T-helper 1 cell treated with Interleukin-12 subunit alpha and Interleukin-12 subunit beta and Interleukin-4 antibody, amounts not matched to agents 30 μg/mL and 1 μg/mL, for 36 hours (primary cell): ENCODE measurements at regions not wholly inside any gene's neighbourhood (a gene's known extent, or its start where the extent isn't known, plus 50 kb on each side); places are given as distances from the start of the nearest gene placed in this dataset.
"Not testable (repeated sequence)": the region's sequence is repeated elsewhere in the genome, so short reads cannot be mapped to it uniquely, and the experiment has no call there.

Experiments used
- H3K27ac Mint-ChIP-seq: one replicate; pipeline ENCODE4 v1.8.0; 2021; ENCODE audit warnings: mild to moderate bottlenecking, mixed read lengths
- H3K27me3 Mint-ChIP-seq: one replicate; pipeline ENCODE4 v1.8.0; 2021; ENCODE audit warnings: low read depth, mixed read lengths
- H3K36me3 Mint-ChIP-seq: one replicate; pipeline ENCODE4 v1.8.0; 2021; ENCODE audit warnings: low read depth, mixed read lengths
- H3K4me1 Mint-ChIP-seq: one replicate; pipeline ENCODE4 v1.8.0; 2021; ENCODE audit warnings: low read depth, mixed read lengths
- H3K4me3 Mint-ChIP-seq: one replicate; pipeline ENCODE4 v1.8.0; 2021; ENCODE audit warnings: mild to moderate bottlenecking, moderate library complexity, mixed read lengths
- H3K9me3 Mint-ChIP-seq: one replicate; pipeline ENCODE4 v1.8.0; 2021; ENCODE audit warnings: mixed read lengths

DNA sequence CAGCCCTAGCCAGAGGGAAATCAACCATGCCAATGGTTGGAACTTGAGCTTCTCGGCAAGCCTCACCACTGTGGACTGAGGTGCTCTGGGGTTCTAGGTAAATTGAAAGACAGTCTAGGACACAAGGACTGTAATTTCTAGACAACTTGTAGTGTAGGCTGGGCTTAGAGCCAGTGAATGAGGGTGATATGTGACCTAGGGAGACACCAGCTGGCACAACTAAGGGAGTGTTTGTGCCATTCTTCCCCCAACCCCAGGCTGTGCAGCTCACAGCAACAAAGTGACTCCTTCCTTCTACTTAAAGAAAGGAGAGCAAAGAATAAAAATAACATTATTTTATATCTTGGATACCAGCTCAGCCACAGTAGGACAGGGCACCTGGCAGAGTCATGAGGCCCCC lies 1690.7 kb upstream of the TMEFF2 start:
- Mint-ChIP-seq H3K4me1 (no peaks in the 10 kb centered on the region), H3K36me3 (no peaks in the 10 kb centered on the region), H3K27me3 (no peaks in the 10 kb centered on the region), H3K4me3 (no peak overlapping the region), H3K27ac (no peak overlapping the region), H3K9me3 (peaks cover 6% of the 10 kb centered on the region)

DNA sequence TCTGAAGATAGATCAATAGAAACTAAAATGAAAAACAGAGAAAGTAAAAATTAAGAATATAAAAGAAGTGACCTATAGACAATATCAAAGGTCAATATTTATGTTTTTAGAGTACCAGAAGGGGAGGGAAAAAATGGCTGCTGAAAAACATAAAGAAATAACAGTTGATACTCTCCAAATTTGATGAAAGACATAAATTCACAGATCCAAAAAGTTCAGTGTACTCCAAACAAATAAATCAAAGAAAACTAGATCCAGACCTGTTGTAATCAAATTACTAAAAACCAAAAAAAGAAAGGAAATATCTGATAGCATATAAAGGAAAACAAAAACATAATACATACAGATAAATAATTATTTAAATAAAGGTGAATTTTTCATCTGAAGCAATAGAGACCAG lies 1689.1 kb upstream of the TMEFF2 start:
- no peaks in the 10 kb centered on the region for H3K27me3 Mint-ChIP-seq
- no peaks in the 10 kb centered on the region for H3K36me3 Mint-ChIP-seq
- H3K4me3 Mint-ChIP-seq: no peak overlapping the region
- H3K27ac Mint-ChIP-seq: no peak overlapping the region
- H3K9me3 Mint-ChIP-seq: peaks cover 6% of the 10 kb centered on the region
- H3K4me1 Mint-ChIP-seq: no peaks in the 10 kb centered on the region

DNA sequence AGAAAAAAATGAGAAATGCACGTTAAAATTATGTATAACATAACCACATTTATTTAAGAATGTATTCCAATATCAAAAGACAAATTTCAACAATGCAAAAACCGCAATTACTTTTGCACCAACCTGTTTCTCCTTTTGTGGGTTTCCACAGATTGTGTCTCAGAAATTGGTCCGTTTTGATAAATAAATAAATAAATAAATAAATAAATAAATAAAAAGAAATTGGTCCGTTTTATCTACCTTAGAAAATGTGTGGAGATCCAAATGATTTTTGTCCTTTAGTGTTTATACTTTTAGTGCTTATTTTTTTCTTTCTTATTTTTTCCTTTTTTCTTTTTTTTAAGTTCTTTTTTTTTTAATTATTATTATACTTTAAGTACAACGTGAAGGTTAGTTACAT lies 1682.2 kb upstream of the TMEFF2 start:
- Mint-ChIP-seq H3K27ac (no peak overlapping the region), H3K9me3 (peaks cover 4% of the 10 kb centered on the region), H3K27me3 (no peaks in the 10 kb centered on the region), H3K4me3 (no peak overlapping the region), H3K4me1 (no peaks in the 10 kb centered on the region), H3K36me3 (no peaks in the 10 kb centered on the region)

DNA sequence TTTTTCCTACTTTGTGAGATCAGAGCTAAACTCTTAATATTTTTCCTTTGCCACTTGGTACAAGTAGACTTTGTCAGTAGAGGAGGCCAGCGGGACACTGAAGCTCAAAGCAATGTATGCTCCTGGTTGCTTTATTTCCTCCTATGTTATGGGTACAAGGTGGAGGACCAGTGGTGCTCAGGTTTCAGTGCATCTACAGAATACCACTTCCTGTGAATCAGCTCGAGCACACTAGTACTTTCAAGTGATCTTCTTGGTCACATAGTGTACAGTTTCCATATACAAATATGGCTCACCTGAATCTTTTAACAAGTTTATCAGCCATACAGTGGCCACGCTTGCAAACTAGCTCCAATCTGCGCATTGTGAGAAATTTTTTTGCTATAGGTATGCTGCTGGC lies 1674.8 kb upstream of the TMEFF2 start:
- Mint-ChIP-seq H3K4me1 (no peaks in the 10 kb centered on the region), H3K27me3 (no peaks in the 10 kb centered on the region), H3K27ac (no peak overlapping the region), H3K9me3 (peaks cover 4% of the 10 kb centered on the region), H3K36me3 (no peaks in the 10 kb centered on the region), H3K4me3 (no peak overlapping the region)

DNA sequence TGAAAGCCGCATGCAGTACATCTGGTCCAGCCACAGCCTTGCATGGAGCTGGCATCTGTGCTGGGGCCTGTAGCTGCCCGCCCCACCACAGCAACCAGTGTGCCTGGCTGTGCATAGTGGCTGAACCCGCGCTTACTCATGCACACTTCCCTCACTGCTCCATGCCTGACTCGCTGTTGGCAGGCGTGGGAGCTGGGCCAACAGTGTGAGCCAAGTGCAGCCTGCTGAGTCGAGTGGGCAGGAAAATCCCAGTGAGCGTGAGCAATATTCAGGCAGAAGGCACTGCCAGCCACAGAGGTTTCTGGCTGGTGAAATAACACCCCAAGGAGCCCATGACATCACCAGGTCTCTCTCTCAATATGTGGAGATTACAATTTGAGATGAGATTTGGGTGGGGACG lies 1674.1 kb upstream of the TMEFF2 start:
- peaks cover 4% of the 10 kb centered on the region for H3K9me3 Mint-ChIP-seq
- no peaks in the 10 kb centered on the region for H3K27me3 Mint-ChIP-seq
- no peak overlapping the region for H3K27ac Mint-ChIP-seq
- no peaks in the 10 kb centered on the region for H3K4me1 Mint-ChIP-seq
- no peak overlapping the region for H3K4me3 Mint-ChIP-seq
- no peaks in the 10 kb centered on the region for H3K36me3 Mint-ChIP-seq

DNA sequence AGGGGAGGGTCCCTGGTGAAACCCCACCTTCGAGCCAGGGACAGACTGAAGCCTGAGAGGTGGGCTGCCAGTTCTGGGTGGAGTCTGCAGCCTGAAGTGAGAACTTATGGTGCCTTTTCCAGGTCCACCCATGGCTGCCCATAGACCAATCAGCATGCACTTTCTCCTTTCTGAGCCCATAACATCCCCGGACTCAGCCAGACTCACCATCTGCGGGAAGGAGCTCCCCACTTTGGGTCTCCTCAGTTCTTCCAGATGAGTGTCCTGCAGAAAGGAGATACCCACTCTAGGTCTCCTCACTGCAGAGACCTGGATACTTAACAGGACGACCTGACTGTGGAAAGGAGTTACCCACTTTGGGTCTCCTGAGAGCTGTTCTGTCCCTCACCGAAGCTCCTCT lies 1673.4 kb upstream of the TMEFF2 start:
- Mint-ChIP-seq H3K36me3 (no peaks in the 10 kb centered on the region), H3K9me3 (peaks cover 4% of the 10 kb centered on the region), H3K4me1 (no peaks in the 10 kb centered on the region), H3K4me3 (no peak overlapping the region), H3K27me3 (no peaks in the 10 kb centered on the region), H3K27ac (no peak overlapping the region)

DNA sequence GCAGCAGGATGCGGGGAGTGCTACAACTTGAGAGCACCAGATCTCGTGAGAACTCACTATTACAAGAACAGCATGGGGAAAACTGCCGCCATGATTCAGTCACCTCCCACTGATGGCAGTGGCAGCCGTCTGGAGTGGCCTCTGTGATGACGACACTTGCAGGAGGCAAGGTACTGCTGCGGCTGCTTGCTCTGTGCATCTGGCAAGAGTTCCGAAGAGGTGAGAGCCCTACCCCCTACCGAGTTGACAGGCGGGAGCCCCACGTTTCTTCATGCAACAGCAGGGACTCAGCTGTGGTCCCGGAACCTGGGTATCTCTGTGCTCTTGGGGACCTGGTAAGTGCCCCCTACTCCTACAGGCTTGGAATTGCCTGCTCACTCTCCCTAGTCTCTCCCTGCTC lies 1672.7 kb upstream of the TMEFF2 start:
- Mint-ChIP-seq H3K36me3 (no peaks in the 10 kb centered on the region), H3K27me3 (no peaks in the 10 kb centered on the region), H3K9me3 (peaks cover 4% of the 10 kb centered on the region), H3K27ac (no peak overlapping the region), H3K4me1 (no peaks in the 10 kb centered on the region), H3K4me3 (no peak overlapping the region)

DNA sequence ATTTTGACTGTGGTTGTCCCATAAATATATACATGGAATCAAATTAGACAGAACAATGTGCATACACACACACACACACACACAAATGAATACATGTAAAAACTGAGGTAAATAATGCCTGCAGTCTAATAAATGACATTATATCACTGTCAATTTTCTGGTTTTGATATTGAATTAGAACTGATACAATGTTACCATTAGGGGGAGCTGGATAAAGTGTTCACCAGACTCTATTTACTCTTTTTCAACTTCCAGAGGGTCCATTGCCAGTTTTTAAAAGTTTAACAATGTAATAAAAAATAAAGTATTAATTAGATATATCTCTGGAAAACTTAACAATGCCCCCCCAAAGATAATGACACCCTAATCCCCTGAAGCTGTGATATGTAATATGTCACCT lies 1666.8 kb upstream of the TMEFF2 start:
- no peaks in the 10 kb centered on the region for H3K9me3 Mint-ChIP-seq
- no peak overlapping the region for H3K4me3 Mint-ChIP-seq
- H3K36me3 Mint-ChIP-seq: no peaks in the 10 kb centered on the region
- H3K27me3 Mint-ChIP-seq: no peaks in the 10 kb centered on the region
- no peak overlapping the region for H3K27ac Mint-ChIP-seq
- no peaks in the 10 kb centered on the region for H3K4me1 Mint-ChIP-seq

DNA sequence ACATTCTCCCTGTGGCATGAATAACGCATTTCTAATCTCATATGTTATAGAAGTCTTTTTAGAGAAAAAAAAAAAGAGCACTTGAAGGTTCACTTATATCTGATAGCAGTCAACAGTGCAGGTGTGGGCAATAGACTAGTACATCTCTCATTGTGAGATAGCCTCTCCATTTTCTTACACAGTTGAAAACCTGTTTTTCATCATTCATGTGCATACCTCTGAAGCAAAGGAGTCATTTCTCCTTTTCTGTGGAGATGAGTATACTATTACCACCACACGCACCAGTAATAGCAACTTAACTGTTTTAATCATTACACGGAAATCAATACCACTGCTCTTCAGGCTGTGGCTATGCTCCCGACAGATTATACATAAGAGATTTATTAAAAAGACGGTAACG lies 1653.3 kb upstream of the TMEFF2 start:
- Mint-ChIP-seq H3K4me1 (no peaks in the 10 kb centered on the region), H3K27ac (no peak overlapping the region), H3K36me3 (no peaks in the 10 kb centered on the region), H3K27me3 (no peaks in the 10 kb centered on the region), H3K4me3 (no peak overlapping the region), H3K9me3 (no peaks in the 10 kb centered on the region)

DNA sequence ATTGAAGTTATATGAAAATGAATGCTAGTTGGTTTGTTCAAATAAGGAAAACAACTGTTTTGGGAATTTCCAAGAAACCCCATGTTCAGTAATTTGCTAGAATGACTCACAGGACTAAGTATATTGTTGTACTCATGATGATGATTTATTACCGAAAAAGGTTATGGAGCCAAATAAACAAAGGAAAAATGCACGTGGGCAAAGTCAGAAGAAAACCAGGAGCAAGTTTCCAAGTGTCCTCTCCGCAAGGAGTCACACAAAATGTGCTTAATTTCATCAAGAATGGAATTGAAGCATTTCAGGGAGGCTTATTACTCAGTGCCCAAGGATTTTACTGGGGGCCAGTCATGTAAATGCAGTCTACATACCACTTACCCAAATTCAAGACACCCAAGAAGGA lies 1652.4 kb upstream of the TMEFF2 start:
- H3K9me3 Mint-ChIP-seq: no peaks in the 10 kb centered on the region
- H3K4me3 Mint-ChIP-seq: no peak overlapping the region
- no peak overlapping the region for H3K27ac Mint-ChIP-seq
- no peaks in the 10 kb centered on the region for H3K4me1 Mint-ChIP-seq
- H3K27me3 Mint-ChIP-seq: no peaks in the 10 kb centered on the region
- no peaks in the 10 kb centered on the region for H3K36me3 Mint-ChIP-seq

DNA sequence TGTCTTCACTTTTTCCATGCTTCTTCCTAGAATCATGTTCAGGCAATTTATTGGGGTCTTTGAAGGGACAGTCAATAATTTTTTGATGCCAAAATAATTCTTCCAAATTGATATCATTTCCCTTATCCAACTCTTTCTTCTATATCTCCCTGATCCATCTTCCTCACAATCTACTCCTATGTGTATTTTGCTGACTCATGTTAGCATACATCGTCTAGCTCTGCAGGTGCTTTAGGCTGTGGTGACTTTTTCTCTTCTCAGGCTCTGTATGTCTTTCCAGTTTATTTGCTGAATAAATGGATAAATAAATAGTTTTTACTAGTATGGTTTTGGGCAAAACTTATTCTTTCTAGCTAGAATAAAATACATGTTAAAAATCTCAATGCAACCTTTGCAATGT lies 1650.9 kb upstream of the TMEFF2 start:
- H3K27me3 Mint-ChIP-seq: no peaks in the 10 kb centered on the region
- no peak overlapping the region for H3K4me3 Mint-ChIP-seq
- no peaks in the 10 kb centered on the region for H3K4me1 Mint-ChIP-seq
- no peaks in the 10 kb centered on the region for H3K9me3 Mint-ChIP-seq
- H3K27ac Mint-ChIP-seq: no peak overlapping the region
- H3K36me3 Mint-ChIP-seq: no peaks in the 10 kb centered on the region

DNA sequence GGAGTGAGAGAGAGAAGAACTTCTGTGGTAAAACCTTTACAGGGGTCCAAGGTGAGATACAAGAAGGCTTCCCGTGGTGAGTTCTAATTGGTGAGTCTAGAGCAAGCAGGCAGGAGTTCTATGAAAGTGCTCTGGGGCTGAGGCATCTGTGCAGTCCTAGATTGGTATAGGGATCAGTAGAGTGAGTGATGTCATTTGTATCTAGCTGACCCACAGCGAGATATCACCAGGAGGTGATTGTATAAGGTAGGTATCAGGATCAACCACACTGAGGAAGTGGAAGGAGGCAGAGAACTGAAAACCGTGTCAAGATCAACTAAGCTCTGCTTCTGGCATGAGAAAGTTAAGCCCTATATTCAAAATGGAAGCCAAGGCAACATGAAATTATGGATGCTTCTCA lies 1648.9 kb upstream of the TMEFF2 start:
- no peaks in the 10 kb centered on the region for H3K36me3 Mint-ChIP-seq
- no peaks in the 10 kb centered on the region for H3K27me3 Mint-ChIP-seq
- H3K27ac Mint-ChIP-seq: no peak overlapping the region
- no peaks in the 10 kb centered on the region for H3K9me3 Mint-ChIP-seq
- H3K4me1 Mint-ChIP-seq: no peaks in the 10 kb centered on the region
- no peak overlapping the region for H3K4me3 Mint-ChIP-seq

DNA sequence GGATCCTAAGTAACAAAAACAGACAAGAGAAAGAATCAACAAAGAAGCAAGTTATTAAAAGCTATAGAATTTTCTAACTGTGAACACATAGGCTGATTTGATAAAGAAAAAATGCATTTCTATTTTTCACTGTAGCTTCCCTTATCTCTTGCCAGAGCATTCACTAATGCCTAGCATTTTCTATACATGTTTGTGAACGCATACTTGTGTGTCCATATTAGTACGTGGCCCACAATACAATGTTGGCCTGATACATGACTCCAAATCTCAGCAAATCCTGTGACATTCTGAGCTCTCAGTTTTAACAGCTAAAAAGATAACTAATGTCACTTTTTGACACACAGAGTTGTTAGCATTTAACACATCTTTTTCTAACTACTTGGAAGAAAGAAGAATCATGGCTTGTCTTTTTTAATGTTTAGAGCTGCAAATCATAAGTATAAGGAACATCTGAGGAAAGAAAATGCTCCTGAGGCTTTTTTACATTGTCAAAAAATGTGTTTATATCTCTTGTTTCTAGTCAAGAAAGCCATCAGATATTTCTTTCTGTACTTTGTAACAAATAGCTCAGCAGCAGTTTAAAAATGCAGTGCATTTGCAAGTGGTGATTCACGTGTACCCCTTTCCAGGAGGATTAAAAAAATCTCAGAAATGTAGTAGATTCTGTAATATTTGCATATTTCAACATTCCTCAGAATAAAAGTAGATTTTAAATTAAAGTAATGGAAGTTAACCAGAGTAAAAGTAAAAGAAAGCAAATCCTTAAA lies 1646.8 kb upstream of the TMEFF2 start:
- Mint-ChIP-seq H3K27me3 (no peaks in the 10 kb centered on the region), H3K9me3 (no peaks in the 10 kb centered on the region), H3K4me1 (no peaks in the 10 kb centered on the region), H3K36me3 (no peaks in the 10 kb centered on the region), H3K27ac (no peak overlapping the region), H3K4me3 (no peak overlapping the region)

DNA sequence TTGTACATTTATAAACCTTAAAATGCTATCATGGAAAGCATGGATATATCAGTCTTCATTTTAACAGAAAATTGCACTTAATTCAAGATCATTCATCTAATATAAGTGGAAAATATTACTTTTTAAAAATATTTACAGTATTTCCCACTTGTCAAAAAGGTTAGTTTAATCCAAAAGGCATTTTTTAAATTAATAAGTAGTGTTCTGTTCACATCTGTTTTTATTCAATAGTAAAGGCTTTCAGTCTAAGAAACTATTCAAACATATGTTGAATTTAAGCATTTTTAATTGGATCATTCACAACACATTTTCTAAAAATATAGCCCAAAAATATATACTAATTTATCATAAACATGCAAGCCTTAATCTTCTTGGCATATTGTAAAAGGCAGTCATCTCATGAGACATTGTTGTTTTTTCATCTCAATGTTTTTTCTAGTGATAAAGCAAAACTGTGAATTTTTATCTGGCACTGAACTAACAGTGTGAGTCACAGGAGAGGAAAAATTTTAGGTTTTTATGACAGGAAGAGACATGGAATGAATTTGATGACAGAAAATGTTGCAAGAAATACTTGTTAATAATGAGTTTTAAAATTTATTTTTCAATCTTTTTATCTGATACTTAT lies 1642.5 kb upstream of the TMEFF2 start:
- Mint-ChIP-seq H3K4me3 (no peak overlapping the region), H3K36me3 (no peaks in the 10 kb centered on the region), H3K4me1 (no peaks in the 10 kb centered on the region), H3K27me3 (no peaks in the 10 kb centered on the region), H3K27ac (no peak overlapping the region), H3K9me3 (peaks cover 4% of the 10 kb centered on the region)

DNA sequence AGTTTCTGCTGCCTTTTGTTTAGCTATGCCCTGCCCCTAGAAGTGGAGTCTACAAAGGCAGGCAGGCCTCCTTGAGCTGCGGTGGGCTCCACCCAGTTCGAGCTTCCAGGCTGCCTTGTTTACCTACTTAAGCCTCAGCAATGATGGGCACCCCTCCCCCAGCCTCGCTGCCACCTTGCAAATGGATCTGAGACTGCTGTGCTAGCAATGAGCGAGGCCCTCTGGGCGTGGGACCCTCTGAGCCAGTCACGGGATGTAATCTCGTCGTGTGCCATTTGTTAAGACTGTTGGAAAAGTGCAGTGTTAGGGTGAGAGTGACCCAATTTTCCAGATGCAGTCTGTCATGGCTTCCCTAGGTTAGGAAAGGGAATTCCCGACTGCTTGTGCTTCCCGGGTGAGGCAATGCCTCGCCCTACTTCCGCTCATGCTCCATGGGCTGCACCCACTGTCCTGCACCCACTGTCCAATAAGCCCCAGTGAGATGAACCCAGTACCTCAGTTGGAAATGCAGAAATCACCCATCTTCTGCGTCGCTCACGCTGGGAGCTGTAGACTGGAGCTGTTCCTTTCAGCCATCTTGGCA lies 1641.8 kb upstream of the TMEFF2 start:
- not testable (repeated sequence) for H3K27me3 Mint-ChIP-seq, H3K27ac Mint-ChIP-seq, H3K4me3 Mint-ChIP-seq, H3K4me1 Mint-ChIP-seq, H3K36me3 Mint-ChIP-seq, H3K9me3 Mint-ChIP-seq
